WTC11 (cell line): ENCODE measurements at regions not wholly inside any gene's neighbourhood (a gene's known extent, or its start where the extent isn't known, plus 50 kb on each side); places are given as distances from the start of the nearest gene placed in this dataset.

Experiments
- ATAC-seq: fragments of 200-7000 bp; cut with Tn5 transposase; 2 replicates; pipeline ENCODE4 v1.10.0; 2021; ENCODE audit warnings: mild to moderate bottlenecking, moderate library complexity
- CTCF ChIA-PET: fragments of 300-600 bp; sonication (Branson Sonifier 250); formaldehyde crosslinking; loops from one replicate; lab custom pipeline; 2021; ENCODE audit warnings: antibody characterized with exemption; lab: Charles Lee
- POLR2A ChIA-PET: fragments of 350-600 bp; sonication (Branson Sonifier 250); formaldehyde crosslinking; loops from one replicate; lab custom pipeline; 2021; ENCODE audit warnings: antibody characterized with exemption; lab: Charles Lee
- DNase-seq: peaks from one replicate; pipeline ENCODE4 v3.0.0; 2021; ENCODE audit warnings: low spot score
- H3K27ac Mint-ChIP-seq: 2 replicates; pipeline ENCODE4 v1.8.0; 2021; ENCODE audit warnings: mixed read lengths
- H3K27me3 Mint-ChIP-seq: 2 replicates; pipeline ENCODE4 v1.8.0; 2021; ENCODE audit warnings: low read depth, mild to moderate bottlenecking, moderate library complexity, mixed read lengths
- H3K36me3 Mint-ChIP-seq: 2 replicates; pipeline ENCODE4 v1.8.0; 2021; ENCODE audit warnings: mixed read lengths
- H3K4me1 Mint-ChIP-seq: 2 replicates; pipeline ENCODE4 v1.8.0; 2022; ENCODE audit warnings: mixed read lengths
- H3K4me3 Mint-ChIP-seq: 2 replicates; pipeline ENCODE4 v1.8.0; 2021; ENCODE audit warnings: mild to moderate bottlenecking, moderate library complexity, mixed read lengths
- H3K9me3 Mint-ChIP-seq: 2 replicates; pipeline ENCODE4 v1.8.0; 2021; ENCODE audit warnings: mixed read lengths
- ETV6 ChIP-seq: sonication (generic); formaldehyde crosslinking; IDR thresholded peaks from 2 replicates; pipeline ENCODE4 v1.8.1; 2022; ENCODE audit warnings: mild to moderate bottlenecking, missing genetic modification reagents
- FOXK1 ChIP-seq: sonication (generic); formaldehyde crosslinking; IDR thresholded peaks from 2 replicates; pipeline ENCODE4 v1.8.0; 2022; ENCODE audit warnings: mild to moderate bottlenecking, moderate library complexity, missing genetic modification reagents
- RORB ChIP-seq: fragments of 250-450 bp; sonication (Bioruptor Pico); IDR thresholded peaks from 2 replicates; pipeline ENCODE4 v1.9.0; 2021; ENCODE audit warnings: mild to moderate bottlenecking
- SMAD3 ChIP-seq: sonication (generic); formaldehyde crosslinking; IDR thresholded peaks from 2 replicates; pipeline ENCODE4 v1.8.0; 2022; ENCODE audit warnings: missing genetic modification reagents, mild to moderate bottlenecking, borderline replicate concordance
- SMAD4 ChIP-seq: sonication (generic); formaldehyde crosslinking; IDR thresholded peaks from 2 replicates; pipeline ENCODE4 v1.8.0; 2022; ENCODE audit warnings: mild to moderate bottlenecking, missing genetic modification reagents
- TEAD4 ChIP-seq: sonication (generic); formaldehyde crosslinking; IDR thresholded peaks from 2 replicates; pipeline ENCODE4 v1.8.0; 2022; ENCODE audit warnings: mild to moderate bottlenecking, missing genetic modification reagents
- TP53 ChIP-seq: sonication (generic); formaldehyde crosslinking; IDR thresholded peaks from 2 replicates; pipeline ENCODE4 v1.8.1; 2023; ENCODE audit warnings: mild to moderate bottlenecking, missing genetic modification reagents
- ZNF219 ChIP-seq: sonication (generic); formaldehyde crosslinking; IDR thresholded peaks from 2 replicates; pipeline ENCODE4 v1.8.0; 2023; ENCODE audit warnings: missing genetic modification reagents, mild to moderate bottlenecking, borderline replicate concordance
- ZNF232 ChIP-seq: sonication (generic); formaldehyde crosslinking; IDR thresholded peaks from 2 replicates; pipeline ENCODE4 v1.8.0; 2022; ENCODE audit warnings: mild to moderate bottlenecking, missing genetic modification reagents
- ZNF416 ChIP-seq: fragments of 250-450 bp; sonication (Bioruptor Pico); IDR thresholded peaks from 2 replicates; pipeline ENCODE4 v1.9.0; 2021; ENCODE audit warnings: mild to moderate bottlenecking, inconsistent platforms
- ZNF423 ChIP-seq: fragments of 250-450 bp; sonication (Bioruptor Pico); IDR thresholded peaks from 2 replicates; pipeline ENCODE4 v2.1.2; 2022; ENCODE audit warnings: mild to moderate bottlenecking, moderate library complexity
- TF ChIP-seq, protein P1 (sequence below): sonication (generic); formaldehyde crosslinking; IDR thresholded peaks from 2 replicates; pipeline ENCODE4 v1.8.1; 2022; ENCODE audit warnings: low read depth, mild to moderate bottlenecking, moderate library complexity, missing genetic modification reagents, borderline replicate concordance
- TF ChIP-seq, protein P2 (sequence below): sonication (generic); formaldehyde crosslinking; IDR thresholded peaks from 2 replicates; pipeline ENCODE4 v1.8.0; 2023; ENCODE audit warnings: missing genetic modification reagents
- TF ChIP-seq, protein P3 (sequence below): sonication (generic); formaldehyde crosslinking; IDR thresholded peaks from 2 replicates; pipeline ENCODE4 v1.8.0; 2022; ENCODE audit warnings: mild to moderate bottlenecking, missing genetic modification reagents
- TF ChIP-seq, protein P4 (sequence below): sonication (generic); formaldehyde crosslinking; IDR thresholded peaks from 2 replicates; pipeline ENCODE4 v1.8.0; 2022; ENCODE audit warnings: missing genetic modification reagents
- TF ChIP-seq, protein P5 (sequence below): sonication (generic); formaldehyde crosslinking; IDR thresholded peaks from 2 replicates; pipeline ENCODE4 v1.8.1; 2023; ENCODE audit warnings: mild to moderate bottlenecking, moderate library complexity, missing genetic modification reagents
- TF ChIP-seq, protein P6 (sequence below): sonication (generic); formaldehyde crosslinking; conservative IDR thresholded peaks from 2 replicates; pipeline ENCODE4 v1.8.1; 2023; ENCODE audit warnings: mild to moderate bottlenecking, low read depth, missing genetic modification reagents, moderate library complexity
- TF ChIP-seq, protein P7 (sequence below): sonication (generic); formaldehyde crosslinking; IDR thresholded peaks from 2 replicates; pipeline ENCODE4 v1.8.0; 2022; ENCODE audit warnings: mild to moderate bottlenecking, missing genetic modification reagents
- TF ChIP-seq, protein P8 (sequence below): sonication (generic); formaldehyde crosslinking; IDR thresholded peaks from 2 replicates; pipeline ENCODE4 v1.8.1; 2023; ENCODE audit warnings: mild to moderate bottlenecking, missing genetic modification reagents, borderline replicate concordance

DNA sequence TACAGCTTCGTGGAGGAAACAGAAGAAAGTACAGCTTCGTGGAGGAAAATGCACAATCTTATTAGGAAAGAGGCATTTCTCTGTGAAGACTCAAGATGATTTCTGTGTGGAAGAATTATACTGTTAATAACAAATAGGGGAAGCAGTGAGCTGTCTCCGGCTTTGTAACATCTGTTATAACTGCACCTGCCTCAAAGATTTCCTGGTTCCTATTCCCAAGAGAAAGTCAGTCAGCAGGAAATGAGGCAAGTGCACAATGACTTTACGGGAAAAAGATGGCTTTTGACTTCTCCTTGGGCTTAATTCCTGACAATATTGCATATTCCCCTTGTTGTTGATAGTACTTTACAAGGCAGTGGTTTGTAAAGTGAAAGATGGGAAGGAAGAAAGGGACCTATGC, 538.5 kb downstream of the BMP2 start (continued):
- TF ChIP-seq, protein P1, sequence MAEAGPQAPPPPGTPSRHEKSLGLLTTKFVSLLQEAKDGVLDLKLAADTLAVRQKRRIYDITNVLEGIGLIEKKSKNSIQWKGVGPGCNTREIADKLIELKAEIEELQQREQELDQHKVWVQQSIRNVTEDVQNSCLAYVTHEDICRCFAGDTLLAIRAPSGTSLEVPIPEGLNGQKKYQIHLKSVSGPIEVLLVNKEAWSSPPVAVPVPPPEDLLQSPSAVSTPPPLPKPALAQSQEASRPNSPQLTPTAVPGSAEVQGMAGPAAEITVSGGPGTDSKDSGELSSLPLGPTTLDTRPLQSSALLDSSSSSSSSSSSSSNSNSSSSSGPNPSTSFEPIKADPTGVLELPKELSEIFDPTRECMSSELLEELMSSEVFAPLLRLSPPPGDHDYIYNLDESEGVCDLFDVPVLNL (CRISPR knock-in tag): no peak
- TF ChIP-seq TP53 (no peak), ETV6 (no peak)
- TF ChIP-seq, protein P2, sequence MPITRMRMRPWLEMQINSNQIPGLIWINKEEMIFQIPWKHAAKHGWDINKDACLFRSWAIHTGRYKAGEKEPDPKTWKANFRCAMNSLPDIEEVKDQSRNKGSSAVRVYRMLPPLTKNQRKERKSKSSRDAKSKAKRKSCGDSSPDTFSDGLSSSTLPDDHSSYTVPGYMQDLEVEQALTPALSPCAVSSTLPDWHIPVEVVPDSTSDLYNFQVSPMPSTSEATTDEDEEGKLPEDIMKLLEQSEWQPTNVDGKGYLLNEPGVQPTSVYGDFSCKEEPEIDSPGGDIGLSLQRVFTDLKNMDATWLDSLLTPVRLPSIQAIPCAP (CRISPR knock-in tag): no peak
- TF ChIP-seq, protein P3, sequence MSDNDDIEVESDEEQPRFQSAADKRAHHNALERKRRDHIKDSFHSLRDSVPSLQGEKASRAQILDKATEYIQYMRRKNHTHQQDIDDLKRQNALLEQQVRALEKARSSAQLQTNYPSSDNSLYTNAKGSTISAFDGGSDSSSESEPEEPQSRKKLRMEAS (CRISPR knock-in tag): no peak

DNA sequence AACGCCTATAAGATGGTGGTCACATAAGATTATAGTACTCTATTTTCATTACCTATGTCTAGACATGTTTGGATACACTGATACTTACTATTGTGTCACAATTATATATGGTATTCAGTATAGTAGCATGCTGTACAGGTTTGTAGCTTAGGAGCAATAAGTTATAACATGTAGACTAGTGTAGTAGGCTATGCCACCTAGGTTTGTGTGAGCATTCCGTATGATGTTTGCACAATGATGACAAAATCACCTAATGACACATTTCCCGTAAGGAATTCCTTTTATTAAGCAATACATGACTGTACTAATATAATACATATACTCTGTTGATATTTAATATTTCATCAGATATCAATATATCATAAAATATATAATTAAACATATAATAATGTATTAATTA, 540.7 kb downstream of the BMP2 start:
- TF ChIP-seq, protein P4, sequence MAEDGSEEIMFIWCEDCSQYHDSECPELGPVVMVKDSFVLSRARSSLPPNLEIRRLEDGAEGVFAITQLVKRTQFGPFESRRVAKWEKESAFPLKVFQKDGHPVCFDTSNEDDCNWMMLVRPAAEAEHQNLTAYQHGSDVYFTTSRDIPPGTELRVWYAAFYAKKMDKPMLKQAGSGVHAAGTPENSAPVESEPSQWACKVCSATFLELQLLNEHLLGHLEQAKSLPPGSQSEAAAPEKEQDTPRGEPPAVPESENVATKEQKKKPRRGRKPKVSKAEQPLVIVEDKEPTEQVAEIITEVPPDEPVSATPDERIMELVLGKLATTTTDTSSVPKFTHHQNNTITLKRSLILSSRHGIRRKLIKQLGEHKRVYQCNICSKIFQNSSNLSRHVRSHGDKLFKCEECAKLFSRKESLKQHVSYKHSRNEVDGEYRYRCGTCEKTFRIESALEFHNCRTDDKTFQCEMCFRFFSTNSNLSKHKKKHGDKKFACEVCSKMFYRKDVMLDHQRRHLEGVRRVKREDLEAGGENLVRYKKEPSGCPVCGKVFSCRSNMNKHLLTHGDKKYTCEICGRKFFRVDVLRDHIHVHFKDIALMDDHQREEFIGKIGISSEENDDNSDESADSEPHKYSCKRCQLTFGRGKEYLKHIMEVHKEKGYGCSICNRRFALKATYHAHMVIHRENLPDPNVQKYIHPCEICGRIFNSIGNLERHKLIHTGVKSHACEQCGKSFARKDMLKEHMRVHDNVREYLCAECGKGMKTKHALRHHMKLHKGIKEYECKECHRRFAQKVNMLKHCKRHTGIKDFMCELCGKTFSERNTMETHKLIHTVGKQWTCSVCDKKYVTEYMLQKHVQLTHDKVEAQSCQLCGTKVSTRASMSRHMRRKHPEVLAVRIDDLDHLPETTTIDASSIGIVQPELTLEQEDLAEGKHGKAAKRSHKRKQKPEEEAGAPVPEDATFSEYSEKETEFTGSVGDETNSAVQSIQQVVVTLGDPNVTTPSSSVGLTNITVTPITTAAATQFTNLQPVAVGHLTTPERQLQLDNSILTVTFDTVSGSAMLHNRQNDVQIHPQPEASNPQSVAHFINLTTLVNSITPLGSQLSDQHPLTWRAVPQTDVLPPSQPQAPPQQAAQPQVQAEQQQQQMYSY (CRISPR knock-in tag): no peak
- no peak for TF ChIP-seq SMAD3
- TF ChIP-seq SMAD4 (CRISPR knock-in tag): no peak
- no peak for TF ChIP-seq RORB
- Mint-ChIP-seq H3K27ac (no peak overlapping the region), H3K4me1 (peaks cover 11% of the 10 kb centered on the region), H3K9me3 (no peaks in the 10 kb centered on the region), H3K4me3 (no peak overlapping the region), H3K36me3 (no peaks in the 10 kb centered on the region), H3K27me3 (no peaks in the 10 kb centered on the region)
- CTCF ChIA-PET: interaction anchor here (1.7 kb wide), 1 partner anchor 22 kb away, joined by 4 read pairs; no protein-coding TSS in a partner anchor
- DNase-seq (no peak), ATAC-seq (no peak)
- POLR2A ChIA-PET: no interaction called here

DNA sequence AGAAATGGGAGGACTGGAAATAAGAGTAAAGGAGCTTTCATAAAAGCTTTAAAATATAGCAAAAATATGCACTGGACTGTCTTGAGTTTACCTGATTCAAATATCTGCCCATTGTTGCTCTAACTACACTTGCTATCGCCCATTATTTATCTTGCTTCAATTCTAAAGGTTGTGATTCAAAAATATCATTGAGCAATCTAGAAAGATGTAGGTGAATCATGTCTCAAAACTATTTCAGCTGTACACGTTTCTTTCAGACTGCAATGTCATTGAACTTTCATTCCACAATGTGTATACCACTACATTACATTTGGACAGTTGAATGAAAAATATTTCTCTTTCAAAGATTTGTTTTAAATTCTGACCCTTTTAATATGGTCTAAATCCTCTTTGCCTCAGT, 545.6 kb downstream of the BMP2 start:
- Mint-ChIP-seq H3K36me3 (no peaks in the 10 kb centered on the region), H3K4me3 (no peak overlapping the region), H3K9me3 (peaks cover 6% of the 10 kb centered on the region), H3K27me3 (no peaks in the 10 kb centered on the region), H3K4me1 (no peaks in the 10 kb centered on the region), H3K27ac (no peak overlapping the region)
- DNase-seq (no peak), ATAC-seq (no peak)
- ChIA-PET CTCF (no interaction called here), POLR2A (no interaction called here)
- TF ChIP-seq TEAD4 (CRISPR knock-in tag) (no peak), ZNF219 (CRISPR knock-in tag) (no peak), ZNF423 (CRISPR knock-in tag) (no peak), ZNF232 (CRISPR knock-in tag) (no peak), ZNF416 (CRISPR knock-in tag) (no peak), FOXK1 (CRISPR knock-in tag) (no peak)
- TF ChIP-seq, protein P5, sequence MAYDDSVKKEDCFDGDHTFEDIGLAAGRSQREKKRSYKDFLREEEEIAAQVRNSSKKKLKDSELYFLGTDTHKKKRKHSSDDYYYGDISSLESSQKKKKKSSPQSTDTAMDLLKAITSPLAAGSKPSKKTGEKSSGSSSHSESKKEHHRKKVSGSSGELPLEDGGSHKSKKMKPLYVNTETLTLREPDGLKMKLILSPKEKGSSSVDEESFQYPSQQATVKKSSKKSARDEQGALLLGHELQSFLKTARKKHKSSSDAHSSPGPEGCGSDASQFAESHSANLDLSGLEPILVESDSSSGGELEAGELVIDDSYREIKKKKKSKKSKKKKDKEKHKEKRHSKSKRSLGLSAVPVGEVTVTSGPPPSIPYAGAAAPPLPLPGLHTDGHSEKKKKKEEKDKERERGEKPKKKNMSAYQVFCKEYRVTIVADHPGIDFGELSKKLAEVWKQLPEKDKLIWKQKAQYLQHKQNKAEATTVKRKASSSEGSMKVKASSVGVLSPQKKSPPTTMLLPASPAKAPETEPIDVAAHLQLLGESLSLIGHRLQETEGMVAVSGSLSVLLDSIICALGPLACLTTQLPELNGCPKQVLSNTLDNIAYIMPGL (CRISPR knock-in tag): no peak
- TF ChIP-seq, protein P3 (CRISPR knock-in tag): no peak
- TF ChIP-seq, protein P6, sequence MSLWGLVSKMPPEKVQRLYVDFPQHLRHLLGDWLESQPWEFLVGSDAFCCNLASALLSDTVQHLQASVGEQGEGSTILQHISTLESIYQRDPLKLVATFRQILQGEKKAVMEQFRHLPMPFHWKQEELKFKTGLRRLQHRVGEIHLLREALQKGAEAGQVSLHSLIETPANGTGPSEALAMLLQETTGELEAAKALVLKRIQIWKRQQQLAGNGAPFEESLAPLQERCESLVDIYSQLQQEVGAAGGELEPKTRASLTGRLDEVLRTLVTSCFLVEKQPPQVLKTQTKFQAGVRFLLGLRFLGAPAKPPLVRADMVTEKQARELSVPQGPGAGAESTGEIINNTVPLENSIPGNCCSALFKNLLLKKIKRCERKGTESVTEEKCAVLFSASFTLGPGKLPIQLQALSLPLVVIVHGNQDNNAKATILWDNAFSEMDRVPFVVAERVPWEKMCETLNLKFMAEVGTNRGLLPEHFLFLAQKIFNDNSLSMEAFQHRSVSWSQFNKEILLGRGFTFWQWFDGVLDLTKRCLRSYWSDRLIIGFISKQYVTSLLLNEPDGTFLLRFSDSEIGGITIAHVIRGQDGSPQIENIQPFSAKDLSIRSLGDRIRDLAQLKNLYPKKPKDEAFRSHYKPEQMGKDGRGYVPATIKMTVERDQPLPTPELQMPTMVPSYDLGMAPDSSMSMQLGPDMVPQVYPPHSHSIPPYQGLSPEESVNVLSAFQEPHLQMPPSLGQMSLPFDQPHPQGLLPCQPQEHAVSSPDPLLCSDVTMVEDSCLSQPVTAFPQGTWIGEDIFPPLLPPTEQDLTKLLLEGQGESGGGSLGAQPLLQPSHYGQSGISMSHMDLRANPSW: no peak
- TF ChIP-seq, protein P7, sequence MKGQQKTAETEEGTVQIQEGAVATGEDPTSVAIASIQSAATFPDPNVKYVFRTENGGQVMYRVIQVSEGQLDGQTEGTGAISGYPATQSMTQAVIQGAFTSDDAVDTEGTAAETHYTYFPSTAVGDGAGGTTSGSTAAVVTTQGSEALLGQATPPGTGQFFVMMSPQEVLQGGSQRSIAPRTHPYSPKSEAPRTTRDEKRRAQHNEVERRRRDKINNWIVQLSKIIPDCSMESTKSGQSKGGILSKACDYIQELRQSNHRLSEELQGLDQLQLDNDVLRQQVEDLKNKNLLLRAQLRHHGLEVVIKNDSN (CRISPR knock-in tag): no peak
- TF ChIP-seq, protein P8, sequence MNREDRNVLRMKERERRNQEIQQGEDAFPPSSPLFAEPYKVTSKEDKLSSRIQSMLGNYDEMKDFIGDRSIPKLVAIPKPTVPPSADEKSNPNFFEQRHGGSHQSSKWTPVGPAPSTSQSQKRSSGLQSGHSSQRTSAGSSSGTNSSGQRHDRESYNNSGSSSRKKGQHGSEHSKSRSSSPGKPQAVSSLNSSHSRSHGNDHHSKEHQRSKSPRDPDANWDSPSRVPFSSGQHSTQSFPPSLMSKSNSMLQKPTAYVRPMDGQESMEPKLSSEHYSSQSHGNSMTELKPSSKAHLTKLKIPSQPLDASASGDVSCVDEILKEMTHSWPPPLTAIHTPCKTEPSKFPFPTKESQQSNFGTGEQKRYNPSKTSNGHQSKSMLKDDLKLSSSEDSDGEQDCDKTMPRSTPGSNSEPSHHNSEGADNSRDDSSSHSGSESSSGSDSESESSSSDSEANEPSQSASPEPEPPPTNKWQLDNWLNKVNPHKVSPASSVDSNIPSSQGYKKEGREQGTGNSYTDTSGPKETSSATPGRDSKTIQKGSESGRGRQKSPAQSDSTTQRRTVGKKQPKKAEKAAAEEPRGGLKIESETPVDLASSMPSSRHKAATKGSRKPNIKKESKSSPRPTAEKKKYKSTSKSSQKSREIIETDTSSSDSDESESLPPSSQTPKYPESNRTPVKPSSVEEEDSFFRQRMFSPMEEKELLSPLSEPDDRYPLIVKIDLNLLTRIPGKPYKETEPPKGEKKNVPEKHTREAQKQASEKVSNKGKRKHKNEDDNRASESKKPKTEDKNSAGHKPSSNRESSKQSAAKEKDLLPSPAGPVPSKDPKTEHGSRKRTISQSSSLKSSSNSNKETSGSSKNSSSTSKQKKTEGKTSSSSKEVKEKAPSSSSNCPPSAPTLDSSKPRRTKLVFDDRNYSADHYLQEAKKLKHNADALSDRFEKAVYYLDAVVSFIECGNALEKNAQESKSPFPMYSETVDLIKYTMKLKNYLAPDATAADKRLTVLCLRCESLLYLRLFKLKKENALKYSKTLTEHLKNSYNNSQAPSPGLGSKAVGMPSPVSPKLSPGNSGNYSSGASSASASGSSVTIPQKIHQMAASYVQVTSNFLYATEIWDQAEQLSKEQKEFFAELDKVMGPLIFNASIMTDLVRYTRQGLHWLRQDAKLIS: no peak
